NB4 (cell line): ENCODE measurements at regions not wholly inside any gene's neighbourhood (a gene's known extent, or its start where the extent isn't known, plus 50 kb on each side); places are given as distances from the start of the nearest gene placed in this dataset.
"Not testable (repeated sequence)": the region's sequence is repeated elsewhere in the genome, so short reads cannot be mapped to it uniquely, and the experiment has no call there.

Experiments
- DNase-seq: peaks from one replicate; pipeline ENCODE4 v3.0.0; 2010; ENCODE audit warnings: low read depth
- H3K4me3 ChIP-seq: one replicate; pipeline ENCODE4 v1.5.1; 2011; ENCODE audit warnings: mild to moderate bottlenecking, low read depth, low read length, moderate library complexity
- CTCF ChIP-seq: IDR thresholded peaks from one replicate; pipeline ENCODE4 v1.5.1; 2012; ENCODE audit warnings: low read depth, low read length
- MYC ChIP-seq: IDR thresholded peaks from 2 replicates; pipeline ENCODE4 v1.6.1; 2011; ENCODE audit warnings: low read depth, low read length
- POLR2A ChIP-seq: IDR thresholded peaks from 2 replicates; pipeline ENCODE4 v1.6.1; 2011; ENCODE audit warnings: mild to moderate bottlenecking; ENCODE audit not compliant: insufficient read length; ENCODE audit errors: extremely low read depth
- TF ChIP-seq, protein P1 (sequence below): IDR thresholded peaks from 2 replicates; pipeline ENCODE4 v1.6.1; 2011; ENCODE audit warnings: low read depth, low read length

- DNase-seq, result no peak
- no peak overlapping the region for H3K4me3 ChIP-seq
- no peak for TF ChIP-seq MYC
- no peak for TF ChIP-seq CTCF
- TF ChIP-seq, protein P1, sequence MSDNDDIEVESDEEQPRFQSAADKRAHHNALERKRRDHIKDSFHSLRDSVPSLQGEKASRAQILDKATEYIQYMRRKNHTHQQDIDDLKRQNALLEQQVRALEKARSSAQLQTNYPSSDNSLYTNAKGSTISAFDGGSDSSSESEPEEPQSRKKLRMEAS, result no peak
- no peak for TF ChIP-seq POLR2A
Measured at GRCh38 chr6:95742767-95743289, 165.5 kb downstream of the MANEA start.

DNA sequence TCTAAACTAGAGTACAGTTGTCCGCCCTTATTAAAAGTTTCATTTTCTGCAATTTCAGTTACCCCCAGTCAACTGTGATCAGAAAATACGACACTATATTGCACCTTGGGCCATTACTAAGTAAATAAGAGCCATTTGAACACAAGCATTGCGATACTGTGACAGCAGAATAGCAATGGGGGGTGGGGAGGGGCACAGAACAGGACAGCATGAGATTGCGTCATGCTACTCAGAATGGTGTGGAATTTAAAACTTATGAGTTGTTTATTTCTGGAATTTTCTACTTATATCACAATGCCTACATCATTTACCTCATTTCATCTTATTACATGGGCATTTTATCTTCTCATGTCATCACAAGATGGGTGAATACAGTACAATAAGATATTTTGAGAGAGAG is 166.3 kb downstream of the MANEA start:
- TF ChIP-seq CTCF, result no peak
- TF ChIP-seq MYC, result no peak
- TF ChIP-seq, protein P1, result no peak
- no peak for TF ChIP-seq POLR2A
- DNase-seq, result no peak
- no peak overlapping the region for H3K4me3 ChIP-seq

DNA sequence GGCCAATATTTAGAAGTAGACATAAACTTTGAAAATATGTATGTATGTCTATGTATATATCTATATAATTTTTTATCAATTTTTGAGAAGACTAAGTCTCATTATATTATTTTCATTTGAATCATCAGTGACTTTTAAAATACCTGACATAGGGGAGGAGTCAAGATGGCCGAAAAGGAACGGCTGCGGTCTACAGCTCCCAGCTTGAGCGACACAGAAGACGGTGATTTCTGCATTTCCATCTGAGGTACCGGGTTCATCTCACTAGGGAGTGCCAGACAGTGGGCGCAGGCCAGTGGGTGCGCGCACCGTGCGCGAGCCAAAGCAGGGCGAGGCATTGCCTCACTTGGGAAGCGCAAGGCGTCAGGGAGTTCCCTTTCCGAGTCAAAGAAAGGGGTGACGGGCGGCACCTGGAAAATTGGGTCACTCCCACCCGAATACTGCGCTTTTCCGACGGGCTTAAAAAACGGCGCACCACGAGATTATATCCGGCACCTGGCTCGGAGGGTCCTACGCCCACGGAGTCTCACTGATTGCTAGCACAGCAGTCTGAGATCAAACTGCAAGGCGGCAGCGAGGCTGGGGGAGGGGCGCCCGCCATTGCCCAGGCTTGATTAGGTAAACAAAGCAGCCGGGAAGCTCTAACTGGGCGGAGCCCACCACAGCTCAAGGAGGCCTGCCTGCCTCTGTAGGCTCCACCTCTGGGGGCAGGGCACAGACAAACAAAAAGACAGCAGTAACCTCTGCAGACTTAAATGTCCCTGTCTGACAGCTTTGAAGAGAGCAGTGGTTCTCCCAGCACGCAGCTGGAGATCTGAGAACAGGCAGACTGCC is 181.1 kb downstream of the MANEA start:
- DNase-seq, result not testable (repeated sequence)

GRCh38 chr6:95767897-95768463 is 190.6 kb downstream of the MANEA start:
- no peak for DNase-seq
- H3K4me3 ChIP-seq, result no peak overlapping the region
- TF ChIP-seq, protein P1, result no peak
- TF ChIP-seq MYC (no peak), CTCF (no peak), POLR2A (no peak)

More for the DNA sequence above, 181.1 kb downstream of the MANEA start:
- not testable (repeated sequence) for H3K4me3 ChIP-seq

- DNase-seq, result no peak
- H3K4me3 ChIP-seq, result no peak overlapping the region
- no peak for TF ChIP-seq POLR2A
- TF ChIP-seq CTCF, result no peak
- no peak for TF ChIP-seq MYC
- TF ChIP-seq, protein P1, result no peak
Measured at GRCh38 chr6:95768539-95768938, 191.2 kb downstream of the MANEA start.

DNA sequence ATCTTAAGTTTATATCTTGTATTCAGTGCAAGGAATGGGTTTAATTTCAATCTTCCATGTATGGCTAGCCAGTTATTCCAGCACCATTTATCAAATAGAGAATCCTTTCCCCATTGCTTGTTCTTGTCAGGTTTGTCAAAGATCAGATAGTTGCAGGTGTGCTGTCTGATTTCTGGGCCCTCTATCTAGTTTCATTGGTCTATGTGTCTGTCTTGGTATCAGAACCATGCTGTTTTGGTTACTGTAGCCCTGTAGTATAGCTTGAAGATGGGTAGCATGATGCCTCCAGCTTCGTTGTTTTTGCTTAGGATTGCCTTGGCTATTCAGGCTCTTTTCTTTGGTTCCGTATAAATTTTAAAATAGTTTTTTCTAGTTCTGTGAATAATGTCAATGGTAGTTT is 200.0 kb downstream of the MANEA start:
- no peak for TF ChIP-seq POLR2A
- TF ChIP-seq, protein P1, result no peak
- TF ChIP-seq CTCF, result no peak
- no peak for TF ChIP-seq MYC
- no peak for DNase-seq
- H3K4me3 ChIP-seq, result no peak overlapping the region
